Liver (tissue), 7 donors: ENCODE measurements at regions not wholly inside any gene's neighbourhood (a gene's known extent, or its start where the extent isn't known, plus 50 kb on each side); places are given as distances from the start of the nearest gene placed in this dataset.

ENCODE experiments used
- DNase-seq: peaks from one replicate; pipeline ENCODE4 v3.0.0-alpha.2; 2017; ENCODE audit warnings: low spot score
- H3K27ac ChIP-seq, 2 donors: one replicate each; pipeline ENCODE4 v1.7.0; 2013; ENCODE audit warnings: inconsistent platforms in 2 of 2, low read length in 2 of 2, control low read depth in 1 of 2, low read depth in 1 of 2, mild to moderate bottlenecking in 1 of 2
- H3K27me3 ChIP-seq, 4 donors: one replicate each; pipeline versions ENCODE4 v1.6.1 to v1.7.0; 2013; ENCODE audit warnings: low read length in 3 of 4, inconsistent platforms in 1 of 4, mild to moderate bottlenecking in 1 of 4, moderate library complexity in 1 of 4; ENCODE audit not compliant: control insufficient read depth in 4 of 4, insufficient read depth in 4 of 4
- H3K36me3 ChIP-seq, 4 donors: one replicate each; pipeline versions ENCODE4 v1.6.1 to v1.7.0; 2013; ENCODE audit warnings: low read length in 3 of 4, mild to moderate bottlenecking in 3 of 4, low read depth in 1 of 4, moderate library complexity in 1 of 4; ENCODE audit not compliant: control insufficient read depth in 4 of 4, insufficient read depth in 3 of 4
- H3K4me1 ChIP-seq, 4 donors: one replicate each; pipeline versions ENCODE4 v1.6.1 to v1.7.0; 2013; ENCODE audit warnings: low read length in 3 of 4, mild to moderate bottlenecking in 3 of 4, moderate library complexity in 1 of 4; ENCODE audit not compliant: control insufficient read depth in 4 of 4, insufficient read depth in 4 of 4
- H3K4me3 ChIP-seq, 3 donors: one replicate each; pipeline versions ENCODE4 v1.6.1 to v1.7.0; 2013; ENCODE audit warnings: low read length in 3 of 3, control low read depth in 1 of 3, low read depth in 1 of 3, mild to moderate bottlenecking in 1 of 3
- H3K9ac ChIP-seq, 2 donors: one replicate each; pipeline ENCODE4 v1.7.0; 2013; ENCODE audit warnings: low read length in 2 of 2, mild to moderate bottlenecking in 2 of 2, moderate library complexity in 2 of 2, control low read depth in 1 of 2, low read depth in 1 of 2
- H3K9me3 ChIP-seq, 4 donors: one replicate each; pipeline versions ENCODE4 v1.6.1 to v1.7.0; 2013; ENCODE audit warnings: low read length in 3 of 4; ENCODE audit not compliant: control insufficient read depth in 4 of 4
- CTCF ChIP-seq: fragments of 150-350 bp; IDR thresholded peaks from 2 replicates; pipeline ENCODE4 v1.5.1; 2017; ENCODE audit warnings: improper control_type of control experiment, low read depth, low read length; ENCODE audit not compliant: missing input control
- EGR1 ChIP-seq, 2 donors: IDR thresholded peaks; 2 replicates each; pipeline ENCODE4 v1.6.1; 2016 to 2018; ENCODE audit warnings: antibody characterized with exemption in 2 of 2, low read depth in 2 of 2
- FOXA1 ChIP-seq: IDR thresholded peaks from 2 replicates; pipeline ENCODE4 v1.6.1; 2016; ENCODE audit warnings: antibody characterized with exemption
- HNF4G ChIP-seq: IDR thresholded peaks from 2 replicates; pipeline ENCODE4 v1.6.1; 2016; ENCODE audit warnings: antibody characterized with exemption
- NR2F2 ChIP-seq: IDR thresholded peaks from 2 replicates; pipeline ENCODE4 v1.6.1; 2016; ENCODE audit warnings: antibody characterized with exemption
- donor health status: healthy.
- donor health status: healthy.
- donor health status: healthy.
- donor health status: healthy.

- Histone ChIP-seq H3K27ac (no peak overlapping the region), H3K4me3 (no peak overlapping the region), H3K9ac (no peak overlapping the region), H3K36me3 (no peaks in the 10 kb centered on the region), H3K4me1 (no peaks in the 10 kb centered on the region), H3K27me3 (peaks cover 0 to 3% (median 0%) of the 10 kb centered on the region in 4 donors), H3K9me3 (peaks cover 0 to 2% (median 0%) of the 10 kb centered on the region in 4 donors)
- TF ChIP-seq FOXA1 (no peak), CTCF (no peak), EGR1 (IDR thresholded peaks at IDR 0.05; ENCODE audit: low read depth in 2 of 2) (no peak), NR2F2 (no peak), HNF4G (no peak)
- no peak for DNase-seq
These were observed 50.2 kb upstream of the OSR1 start for GRCh38 chr2:19408592-19408991.
